RWPE1 (cell line): ENCODE measurements at regions not wholly inside any gene's neighbourhood (a gene's known extent, or its start where the extent isn't known, plus 50 kb on each side); places are given as distances from the start of the nearest gene placed in this dataset.

Experiments used
- CTCF ChIA-PET: fragments of 350-600 bp; sonication (Branson Sonifier 250); formaldehyde crosslinking; extraction: SDS; loops from one replicate; lab custom pipeline; 2021; lab: Yijun Ruan, JAX
- POLR2A ChIA-PET: fragments of 400-600 bp; formaldehyde crosslinking; extraction: SDS; loops from one replicate; lab custom pipeline; 2020; ENCODE audit warnings: antibody characterized with exemption; ENCODE audit not compliant: low non-redundant PET; lab: Yijun Ruan, JAX
- DNase-seq: peaks from one replicate; pipeline ENCODE4 v3.0.0; 2012; ENCODE audit warnings: low spot score
- H3K27ac ChIP-seq: fragments of 450-650 bp; 2 replicates; pipeline ENCODE4 v1.5.1; 2017
- TF ChIP-seq, protein P1 (sequence below): fragments of 450-650 bp; conservative IDR thresholded peaks from 2 replicates; pipeline ENCODE4 v1.5.1; 2017; ENCODE audit warnings: low read depth, mild to moderate bottlenecking

DNA sequence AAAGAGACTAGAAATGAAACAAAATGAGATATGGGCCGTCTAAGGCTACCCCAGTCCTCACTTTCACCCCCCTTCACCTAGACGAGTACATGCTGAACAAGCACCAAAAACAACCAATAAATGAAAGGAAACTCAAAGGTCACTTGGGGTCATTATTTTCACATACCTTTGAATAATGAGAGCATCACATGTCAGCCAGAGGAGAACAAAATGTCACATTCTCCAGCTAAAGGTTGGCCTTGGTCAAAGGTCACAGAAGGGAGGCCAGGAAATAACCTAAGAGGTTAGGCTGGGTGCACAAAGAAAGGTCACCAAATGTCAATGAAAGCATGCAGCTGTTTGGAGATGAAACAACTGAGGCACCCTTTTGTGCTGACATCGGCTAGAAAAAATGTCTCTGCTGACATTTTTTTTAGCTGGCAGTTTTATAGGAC, 288.7 kb upstream of the USP25 start:
- ChIA-PET CTCF (interaction anchor here (0.6 to 0.7 kb wide), 3 partner anchors 12 to 386 kb away, joined by 3 to 4 read pairs (median 3); no protein-coding TSS in a partner anchor), POLR2A (no interaction called here)
- H3K27ac ChIP-seq: no peak overlapping the region
- TF ChIP-seq, protein P1, sequence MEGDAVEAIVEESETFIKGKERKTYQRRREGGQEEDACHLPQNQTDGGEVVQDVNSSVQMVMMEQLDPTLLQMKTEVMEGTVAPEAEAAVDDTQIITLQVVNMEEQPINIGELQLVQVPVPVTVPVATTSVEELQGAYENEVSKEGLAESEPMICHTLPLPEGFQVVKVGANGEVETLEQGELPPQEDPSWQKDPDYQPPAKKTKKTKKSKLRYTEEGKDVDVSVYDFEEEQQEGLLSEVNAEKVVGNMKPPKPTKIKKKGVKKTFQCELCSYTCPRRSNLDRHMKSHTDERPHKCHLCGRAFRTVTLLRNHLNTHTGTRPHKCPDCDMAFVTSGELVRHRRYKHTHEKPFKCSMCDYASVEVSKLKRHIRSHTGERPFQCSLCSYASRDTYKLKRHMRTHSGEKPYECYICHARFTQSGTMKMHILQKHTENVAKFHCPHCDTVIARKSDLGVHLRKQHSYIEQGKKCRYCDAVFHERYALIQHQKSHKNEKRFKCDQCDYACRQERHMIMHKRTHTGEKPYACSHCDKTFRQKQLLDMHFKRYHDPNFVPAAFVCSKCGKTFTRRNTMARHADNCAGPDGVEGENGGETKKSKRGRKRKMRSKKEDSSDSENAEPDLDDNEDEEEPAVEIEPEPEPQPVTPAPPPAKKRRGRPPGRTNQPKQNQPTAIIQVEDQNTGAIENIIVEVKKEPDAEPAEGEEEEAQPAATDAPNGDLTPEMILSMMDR: no peak
- DNase-seq: no peak

DNA sequence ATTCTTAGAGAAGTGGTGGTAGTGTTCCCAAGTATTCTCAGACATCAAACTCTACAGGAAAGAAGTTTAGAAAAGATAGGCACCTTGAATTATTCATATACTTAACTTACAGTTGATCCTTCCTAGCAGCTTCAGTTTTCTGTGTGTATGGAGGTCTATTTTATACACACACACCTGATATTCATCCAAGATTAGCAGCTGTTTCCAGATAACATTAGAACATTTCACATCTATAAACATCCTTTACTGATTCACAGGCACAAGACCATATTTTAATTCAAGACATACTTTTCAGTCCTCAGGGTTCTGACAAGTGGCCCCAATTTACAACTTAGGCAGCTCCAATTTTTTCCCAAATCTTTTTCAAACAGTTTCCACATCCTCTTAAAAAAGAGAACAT, 287.8 kb upstream of the USP25 start:
- ChIA-PET POLR2A (no interaction called here), CTCF (interaction anchor here (0.7 to 0.8 kb wide), 2 partner anchors 75 to 385 kb away, joined by 3 to 5 read pairs; no protein-coding TSS in a partner anchor)
- TF ChIP-seq, protein P1: no peak
- no peak overlapping the region for H3K27ac ChIP-seq
- DNase-seq: no peak

DNA sequence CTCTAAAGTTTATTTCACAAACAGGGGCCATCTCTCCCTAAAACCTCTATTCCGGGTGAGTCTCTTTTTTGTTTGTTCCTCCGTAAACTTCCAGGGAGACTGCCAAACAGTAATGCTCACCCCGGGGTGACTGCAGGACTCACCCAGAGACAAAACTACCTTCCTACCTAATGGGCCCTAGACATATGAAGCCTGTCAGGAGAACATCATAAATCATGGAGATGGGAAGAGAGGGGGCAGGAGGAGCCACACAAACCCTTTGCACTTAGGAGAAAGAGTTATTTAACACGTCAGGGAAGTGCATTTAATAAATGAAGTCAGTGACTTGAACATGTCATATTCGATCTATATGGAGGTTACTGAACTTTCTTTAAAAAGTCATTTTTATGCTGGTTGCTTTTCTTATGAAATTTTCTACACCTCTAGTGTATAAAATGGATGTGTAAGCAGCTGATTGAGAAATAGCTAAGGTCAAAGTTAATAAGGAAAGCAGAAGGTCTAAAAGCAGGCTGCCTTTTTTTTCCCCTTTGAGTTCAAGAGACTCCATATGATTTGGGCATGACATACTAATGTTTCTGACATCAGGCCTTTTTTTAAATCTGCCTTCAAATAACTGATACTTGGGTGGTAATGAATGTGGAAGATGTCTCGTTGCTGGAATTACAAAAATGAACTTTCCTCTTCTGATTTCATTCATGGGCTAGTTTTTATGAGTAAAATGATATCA, 286.9 kb upstream of the USP25 start:
- POLR2A ChIA-PET: no interaction called here
- no peak for DNase-seq
- CTCF ChIA-PET: interaction anchor here (0.8 kb wide), 1 partner anchor 74 kb away, joined by 5 read pairs; no protein-coding TSS in a partner anchor
- TF ChIP-seq, protein P1: no peak
- H3K27ac ChIP-seq: no peak overlapping the region

DNA sequence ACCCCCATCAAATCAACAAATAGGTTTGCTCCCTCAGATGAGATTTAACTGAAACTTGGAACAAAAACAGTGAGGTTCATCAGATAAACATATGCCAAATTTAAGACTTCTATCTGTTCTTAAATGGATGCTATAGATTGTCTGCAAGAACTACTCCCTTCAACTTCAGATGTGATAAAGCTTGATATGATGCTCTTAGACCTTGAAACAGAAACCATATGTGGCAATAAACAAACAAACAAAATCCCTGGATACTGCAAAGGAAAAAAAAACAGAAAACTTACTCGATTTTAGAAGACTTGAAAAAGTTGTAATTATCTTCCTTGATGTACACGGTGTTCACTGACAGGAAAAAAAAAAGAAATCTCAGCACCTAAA, 286.1 kb upstream of the USP25 start:
- ChIA-PET CTCF (no interaction called here), POLR2A (no interaction called here)
- TF ChIP-seq, protein P1: no peak
- H3K27ac ChIP-seq: no peak overlapping the region
- no peak for DNase-seq

DNA sequence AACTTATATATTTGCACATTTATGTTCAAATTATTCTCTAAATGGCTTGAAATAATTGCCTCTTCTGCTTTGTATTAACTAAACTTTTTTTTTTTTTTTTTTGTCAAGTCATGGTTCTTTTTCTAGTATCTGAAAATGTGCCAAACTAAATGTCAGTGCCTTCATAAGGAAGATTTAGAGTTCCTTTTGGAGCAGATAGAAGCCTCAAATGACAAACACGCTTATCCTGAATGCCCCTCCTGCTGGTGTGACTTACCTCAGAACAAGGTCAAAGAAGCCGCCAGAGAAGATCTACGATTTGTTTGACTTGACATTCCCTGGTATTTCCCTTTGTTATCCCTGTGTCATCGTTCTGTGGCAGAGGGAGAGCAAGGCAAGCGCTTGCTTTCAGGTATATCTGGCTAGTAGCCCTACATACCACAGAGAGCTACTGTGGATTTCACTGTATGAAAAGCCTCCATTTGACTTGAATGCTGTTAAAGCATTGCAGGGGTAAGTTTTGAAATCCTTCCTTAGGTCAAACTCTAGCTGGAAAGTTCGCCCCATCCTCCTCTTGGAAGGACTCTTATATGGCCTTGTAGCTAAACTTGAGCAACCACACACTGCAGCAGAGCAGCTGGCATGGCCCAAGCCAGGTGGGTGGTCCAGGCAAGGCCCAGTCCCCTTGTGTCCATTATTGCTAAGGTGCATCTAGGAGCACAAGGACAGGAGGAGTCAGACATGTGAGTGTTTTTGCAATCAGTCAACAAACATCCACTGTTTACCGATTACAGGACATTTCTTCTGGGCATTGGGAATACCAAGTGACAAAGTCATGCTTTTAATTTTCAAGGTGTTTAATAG, 285.4 kb upstream of the USP25 start:
- TF ChIP-seq, protein P1: no peak
- no peak for DNase-seq
- no peak overlapping the region for H3K27ac ChIP-seq
- POLR2A ChIA-PET: no interaction called here
- CTCF ChIA-PET: no interaction called here

DNA sequence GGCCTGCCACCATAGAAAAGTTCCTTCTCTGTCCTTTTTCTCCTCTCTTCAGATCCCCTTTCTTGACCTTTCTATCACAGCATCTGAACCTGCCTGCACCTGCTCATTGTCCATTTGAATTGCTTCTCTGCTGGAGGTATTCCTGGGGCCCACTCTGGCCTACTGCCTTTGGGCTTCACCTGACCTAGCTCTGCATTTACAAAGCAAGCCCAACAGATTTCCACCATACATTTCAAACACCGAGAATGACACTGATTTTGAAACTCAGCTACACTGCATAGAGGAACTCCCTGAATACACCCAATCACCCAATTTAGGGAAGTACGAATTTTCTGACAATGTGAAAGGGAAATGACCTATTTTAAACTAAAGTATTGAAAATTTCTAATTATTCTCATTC, 284.5 kb upstream of the USP25 start:
- DNase-seq: no peak
- CTCF ChIA-PET: no interaction called here
- POLR2A ChIA-PET: no interaction called here
- H3K27ac ChIP-seq: no peak overlapping the region
- TF ChIP-seq, protein P1: no peak
